Fibroblast of skin of right biceps (primary cell): ENCODE measurements at regions not wholly inside any gene's neighbourhood (a gene's known extent, or its start where the extent isn't known, plus 50 kb on each side); places are given as distances from the start of the nearest gene placed in this dataset.
A peak's percentile ranks its signal among the peaks of the same experiment; 100 is the strongest.
"Not testable (repeated sequence)": the region's sequence is repeated elsewhere in the genome, so short reads cannot be mapped to it uniquely, and the experiment has no call there.

Experiments used
- DNase-seq: peaks from one replicate; pipeline ENCODE4 v3.0.0-alpha.2; 2013

DNA sequence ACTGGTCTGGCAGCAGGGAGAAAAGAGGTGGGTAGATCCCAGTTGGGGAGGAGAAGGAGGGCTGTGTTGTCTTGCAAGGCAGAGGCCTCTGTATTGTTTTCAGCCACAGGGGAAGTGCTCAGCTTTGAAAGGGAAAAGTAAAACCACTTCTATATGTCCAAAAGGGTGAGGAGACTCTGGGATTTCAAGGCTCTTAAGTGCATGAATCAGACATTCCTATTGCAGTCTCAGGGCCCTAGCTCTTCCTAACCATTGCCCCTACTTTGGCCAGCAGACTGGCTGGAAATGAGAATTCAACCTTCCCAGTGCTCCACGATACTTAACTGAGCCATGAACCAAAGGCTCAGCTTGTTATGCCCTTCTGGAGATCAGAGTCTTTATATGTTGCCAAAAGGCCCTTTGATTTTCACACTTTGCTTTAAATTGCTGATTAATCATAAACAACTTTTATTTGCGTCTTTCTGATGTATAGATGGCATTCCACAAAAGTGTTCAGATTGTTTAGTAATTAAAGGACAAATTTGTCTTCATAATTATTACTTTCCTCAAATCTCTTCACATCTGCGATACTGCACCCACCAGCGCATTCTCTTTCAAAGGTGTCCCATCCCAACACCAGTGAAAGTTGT, 313.8 kb upstream of the MMADHC start:
- DNase-seq, result no peak

GRCh38 chr2:149899390-149899789, 311.8 kb upstream of the MMADHC start:
- DNase-seq, result no peak

DNA sequence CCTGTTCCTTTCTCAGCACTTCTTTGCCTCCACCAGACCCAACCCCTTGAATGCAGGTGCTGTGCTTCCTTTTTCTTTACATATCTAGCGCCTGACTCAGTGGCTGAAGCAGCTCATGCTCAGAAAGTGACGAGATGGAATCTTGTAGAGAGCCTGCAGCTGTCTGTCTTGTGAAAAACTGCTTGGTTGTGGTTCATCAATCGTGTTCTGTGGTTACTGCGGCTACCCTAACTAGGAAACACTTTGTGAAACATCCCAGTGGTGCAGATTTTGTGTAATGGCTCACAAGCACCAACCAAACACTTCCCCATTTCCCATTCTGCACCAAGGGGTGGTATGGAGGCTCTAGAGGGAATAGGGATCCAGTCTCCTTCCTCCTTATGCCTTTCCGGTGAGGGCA, 307.2 kb upstream of the MMADHC start:
- DNase-seq, result peak; percentile 76

DNA sequence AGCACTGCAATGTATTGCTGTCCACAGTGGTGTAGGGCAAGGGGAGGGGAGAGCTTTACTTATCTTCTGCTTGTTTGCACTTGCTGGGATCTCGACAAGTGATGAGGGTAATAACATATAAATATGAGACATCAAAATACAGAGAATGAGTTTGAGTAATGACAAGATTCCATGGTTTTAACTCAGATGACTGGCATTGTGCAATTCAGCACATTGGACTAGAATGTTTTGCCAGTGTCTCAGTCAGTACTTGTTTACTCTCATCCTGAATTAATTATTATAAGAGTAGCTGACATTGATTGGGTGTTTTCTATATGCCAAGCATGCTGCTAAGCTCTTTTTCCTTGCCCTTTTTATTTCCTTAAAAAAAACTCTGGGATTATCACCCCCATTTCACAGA, 306.7 kb upstream of the MMADHC start:
- no peak for DNase-seq

GRCh38 chr2:149892563-149892962, 305.0 kb upstream of the MMADHC start:
- no peak for DNase-seq

- DNase-seq, result no peak
Observed at GRCh38 chr2:149885946-149886345, 298.4 kb upstream of the MMADHC start.

DNA sequence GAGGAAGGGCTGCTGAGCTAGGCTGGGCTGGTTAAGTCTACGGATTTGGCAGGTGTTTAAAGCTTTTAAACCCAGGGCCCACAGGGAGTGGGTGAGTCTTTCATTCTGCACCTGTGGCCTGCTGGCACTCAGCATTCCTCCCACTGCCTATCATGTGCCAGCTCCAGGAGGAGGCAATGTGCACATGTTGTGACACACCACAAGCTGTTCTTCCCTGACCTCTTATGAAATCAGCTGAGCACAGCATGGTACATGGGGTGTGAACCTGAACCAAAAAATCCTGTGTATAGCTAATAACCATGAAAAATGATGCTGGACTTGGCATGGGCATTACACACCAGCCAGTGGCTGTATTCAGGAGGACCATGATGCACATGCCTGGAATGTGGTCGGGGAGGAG, 297.9 kb upstream of the MMADHC start:
- DNase-seq, result no peak

DNA sequence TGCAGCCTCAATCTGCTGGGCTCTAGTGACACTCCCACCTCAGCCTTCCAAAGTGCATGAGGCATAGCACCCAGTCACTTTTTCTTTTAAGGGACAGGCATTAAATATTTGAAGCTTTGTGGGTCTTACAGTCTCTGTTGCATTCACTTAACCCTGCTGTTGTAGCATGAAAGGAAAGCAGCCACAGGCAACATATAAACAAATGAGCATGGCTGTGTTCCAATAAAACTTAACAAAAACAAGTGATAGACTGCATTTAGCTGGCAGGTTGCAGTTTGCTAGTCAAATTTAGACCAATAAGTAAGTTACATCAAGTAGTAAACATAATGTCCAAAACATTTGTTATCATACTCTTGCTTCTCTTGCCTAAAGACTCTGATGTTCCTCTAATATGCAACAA, 297.3 kb upstream of the MMADHC start:
- DNase-seq, result no peak

- no peak for DNase-seq
Observed at GRCh38 chr2:149877913-149878312, 290.3 kb upstream of the MMADHC start.

DNA sequence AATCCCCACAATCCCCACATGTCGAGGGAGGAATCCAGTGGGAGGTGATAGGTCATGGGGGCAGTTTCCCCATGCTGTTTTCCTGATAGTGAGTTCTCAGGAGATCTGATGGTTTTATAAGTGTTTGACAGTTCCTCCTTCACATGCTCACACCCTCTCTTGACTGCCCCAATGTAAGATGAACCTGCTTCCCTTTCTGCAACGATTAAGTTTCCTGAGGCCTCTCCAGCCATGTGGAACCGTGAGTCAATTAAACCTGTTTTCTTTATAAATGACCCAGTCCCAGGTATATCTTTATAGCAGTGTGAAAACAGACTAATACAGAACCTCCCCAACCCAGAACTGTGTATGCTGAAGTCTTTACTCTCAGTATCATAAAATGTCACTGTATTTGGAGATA, 289.5 kb upstream of the MMADHC start:
- DNase-seq, result no peak

GRCh38 chr2:149873936-149874335, 286.4 kb upstream of the MMADHC start:
- peak; percentile 9 for DNase-seq

DNA sequence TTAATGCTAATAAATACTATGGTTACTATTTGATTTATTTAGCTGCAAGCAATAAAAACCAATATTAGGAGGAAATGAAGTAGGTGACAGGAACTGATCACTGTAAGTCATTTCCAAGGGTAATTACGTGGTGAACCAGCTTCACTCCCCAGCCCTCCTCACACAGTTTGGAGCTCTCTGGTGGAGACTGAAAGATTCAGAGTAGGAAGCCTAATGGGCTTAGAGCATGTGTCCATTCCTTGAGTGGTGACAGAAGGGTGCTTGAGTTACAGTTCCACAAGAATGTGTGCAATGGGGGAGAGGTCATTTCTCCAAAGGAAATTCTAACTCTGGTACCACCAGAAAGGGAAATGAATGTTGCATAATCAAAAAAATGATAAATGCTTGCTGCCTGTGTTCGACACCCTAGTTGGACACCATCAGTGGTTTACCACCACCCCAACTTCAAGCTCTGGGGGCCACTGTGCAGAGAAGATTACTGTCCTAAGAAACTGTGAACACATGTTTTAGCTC, 285.1 kb upstream of the MMADHC start:
- DNase-seq, result peak; percentile 30

GRCh38 chr2:149872041-149872440, 284.5 kb upstream of the MMADHC start:
- DNase-seq, result no peak

GRCh38 chr2:149871091-149871885, 283.7 kb upstream of the MMADHC start:
- DNase-seq, result no peak

GRCh38 chr2:149863227-149863626, 275.7 kb upstream of the MMADHC start:
- DNase-seq, result no peak

DNA sequence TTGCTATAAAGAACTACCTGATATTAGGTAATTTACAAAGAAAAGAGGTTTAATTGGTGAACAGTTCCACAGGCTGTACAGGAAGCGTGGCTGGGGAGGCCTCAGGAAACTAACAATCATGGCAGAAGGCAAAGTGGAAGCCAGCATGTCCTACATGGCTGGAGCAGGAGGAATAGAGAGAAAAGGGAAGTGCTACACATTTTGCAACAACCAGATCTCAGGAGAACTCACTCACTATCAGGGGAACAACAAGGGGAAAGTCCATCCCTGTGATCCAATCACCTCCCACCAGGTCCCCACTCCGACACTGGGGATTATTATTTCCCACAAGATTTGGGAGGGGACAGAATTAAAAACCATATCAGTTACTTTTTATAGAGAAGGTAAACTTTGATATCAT, 273.5 kb upstream of the MMADHC start:
- no peak for DNase-seq

DNA sequence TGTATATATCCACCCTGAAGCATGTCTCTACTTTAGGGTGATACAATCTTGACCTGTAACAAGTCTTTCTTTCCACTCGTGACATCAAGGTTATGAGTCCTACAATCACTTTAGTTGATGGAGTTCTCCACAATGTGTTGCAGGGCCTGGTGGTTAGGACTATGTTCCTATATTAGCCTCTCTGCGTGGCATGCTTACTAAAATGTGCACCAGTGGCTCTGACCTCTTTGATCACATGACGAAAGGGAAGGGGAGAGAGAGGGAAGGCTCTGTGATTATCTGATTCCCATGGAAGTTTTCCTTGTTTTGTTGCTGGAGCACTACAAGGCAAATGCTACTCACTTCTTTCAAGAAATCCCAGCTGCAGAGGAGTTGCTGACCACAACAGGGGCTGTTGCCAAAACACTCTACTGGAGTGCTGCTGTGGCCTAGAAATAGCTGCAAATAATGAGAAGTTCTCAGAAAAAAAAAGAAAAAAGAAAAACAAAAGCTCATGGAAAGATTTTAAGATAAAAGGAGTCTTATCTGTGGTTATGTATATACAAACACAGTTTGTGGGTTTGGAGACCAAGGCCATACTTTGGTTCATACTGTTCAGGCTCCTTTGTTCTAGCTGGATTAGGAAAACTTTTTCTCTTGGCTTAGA, 272.8 kb upstream of the MMADHC start:
- DNase-seq, result peak; percentile 87

DNA sequence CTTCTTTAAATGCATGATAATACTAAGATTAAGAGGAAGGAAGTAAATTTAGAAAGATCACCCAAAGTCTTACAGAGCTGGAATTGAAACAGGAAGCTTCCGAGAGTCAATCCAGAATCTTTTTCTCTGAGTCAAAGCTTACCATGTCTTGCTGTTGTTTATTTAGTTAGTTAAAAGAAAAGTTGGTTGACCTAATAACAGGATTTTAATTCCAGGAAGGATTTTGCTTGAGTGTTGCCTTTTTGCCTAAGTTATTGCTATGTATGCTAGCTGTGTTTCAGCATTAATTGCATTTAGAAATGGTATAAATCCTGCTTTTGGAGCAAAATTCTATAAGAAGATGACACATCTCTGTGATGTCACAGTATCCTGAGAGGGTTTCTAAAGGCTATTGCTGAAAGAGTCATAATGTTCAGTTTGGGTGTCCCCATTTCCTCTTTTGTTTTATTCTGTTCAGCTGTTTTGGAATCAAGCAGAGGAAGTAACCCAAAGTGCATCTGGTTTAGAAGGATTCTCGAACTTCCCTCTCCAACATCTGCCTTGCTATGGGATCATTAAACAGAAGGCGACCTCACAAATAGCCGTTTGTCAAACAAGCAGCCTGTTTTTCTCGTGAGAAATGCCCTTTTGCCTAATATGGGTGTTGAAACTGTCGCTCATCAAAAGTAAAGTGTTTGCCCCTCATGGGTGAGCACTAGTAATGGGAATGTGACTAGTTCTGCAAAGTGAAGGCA, 271.5 kb upstream of the MMADHC start:
- DNase-seq, result peak; percentile 54

GRCh38 chr2:149858216-149858615, 270.6 kb upstream of the MMADHC start:
- peak; percentile 47 for DNase-seq

DNA sequence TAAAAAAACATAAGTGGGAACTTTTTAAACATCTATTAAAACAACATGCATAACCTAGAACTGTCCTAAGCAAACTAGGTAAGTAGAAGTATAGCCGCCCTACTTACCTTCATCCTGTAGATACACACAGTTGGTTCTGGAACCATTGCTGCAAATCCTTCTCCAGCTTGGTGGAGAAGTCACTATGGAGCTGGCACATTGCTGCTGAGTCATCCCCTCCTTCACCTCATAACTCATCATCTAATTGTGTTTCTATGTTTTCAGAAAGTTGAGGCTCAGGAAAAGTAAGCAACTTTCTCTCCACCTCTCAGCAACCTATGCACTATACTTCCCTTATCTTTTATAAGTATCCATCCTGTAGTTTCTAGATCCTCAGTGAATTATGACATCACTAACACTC, 269.8 kb upstream of the MMADHC start:
- DNase-seq, result peak; percentile 38

- DNase-seq, result not testable (repeated sequence)
Observed at GRCh38 chr2:149855859-149856258, 268.3 kb upstream of the MMADHC start.

- no peak for DNase-seq
Observed at GRCh38 chr2:149849591-149849990, 262.0 kb upstream of the MMADHC start.

DNA sequence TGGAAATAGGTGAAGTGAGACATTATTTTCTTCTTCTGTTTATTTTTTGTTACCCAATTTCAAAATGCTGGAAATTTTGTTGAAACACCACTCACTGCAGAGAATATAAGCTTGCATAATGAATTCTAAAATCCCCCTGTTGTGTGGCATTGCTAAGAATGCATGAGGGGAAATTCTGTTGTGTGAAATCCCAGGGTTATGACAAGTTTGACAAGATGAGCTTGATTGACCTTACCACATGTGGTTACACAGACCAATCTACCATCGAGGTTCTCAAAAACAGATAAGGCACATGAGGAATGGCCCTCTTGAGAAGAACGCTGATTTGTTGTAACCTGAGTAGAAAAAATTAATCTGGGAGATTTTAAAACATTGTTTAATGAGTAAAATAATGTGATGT, 261.6 kb upstream of the MMADHC start:
- DNase-seq, result no peak
